Inflammatory macrophage treated with lipopolysaccharide for 4 hours (primary cell): ENCODE measurements at regions not wholly inside any gene's neighbourhood (a gene's known extent, or its start where the extent isn't known, plus 50 kb on each side); places are given as distances from the start of the nearest gene placed in this dataset.

Experiments
- DNase-seq: peaks from one replicate; pipeline ENCODE4 v3.0.0-alpha.2; 2020

GRCh38 chr13:40056898-40057619 lies 401.6 kb downstream of the COG6 start:
- DNase-seq = no peak

GRCh38 chr13:40058757-40059236 lies 403.3 kb downstream of the COG6 start:
- no peak for DNase-seq

- peak; percentile 33 for DNase-seq
These were observed 404.2 kb downstream of the COG6 start for GRCh38 chr13:40059540-40060232.

- DNase-seq = no peak
These were observed 405.0 kb downstream of the COG6 start for GRCh38 chr13:40060296-40061007.

GRCh38 chr13:40061466-40062450 lies 406.3 kb downstream of the COG6 start:
- DNase-seq = peak; percentile 21

GRCh38 chr13:40063278-40063698 lies 407.8 kb downstream of the COG6 start:
- DNase-seq = no peak

GRCh38 chr13:40063703-40064102 lies 408.2 kb downstream of the COG6 start:
- DNase-seq = no peak

GRCh38 chr13:40064154-40065097 lies 409.0 kb downstream of the COG6 start:
- peak; percentile 23 for DNase-seq

GRCh38 chr13:40069173-40070044 lies 413.9 kb downstream of the COG6 start:
- peak; percentile 54 for DNase-seq

GRCh38 chr13:40070357-40070756 lies 414.9 kb downstream of the COG6 start:
- DNase-seq = no peak

GRCh38 chr13:40072663-40073120 lies 417.2 kb downstream of the COG6 start:
- no peak for DNase-seq

- DNase-seq = no peak
These were observed 418.9 kb downstream of the COG6 start for GRCh38 chr13:40074338-40074737.

GRCh38 chr13:40075281-40075680 lies 419.8 kb downstream of the COG6 start:
- no peak for DNase-seq

- DNase-seq = no peak
These were observed 421.4 kb downstream of the COG6 start for GRCh38 chr13:40076765-40077362.

- no peak for DNase-seq
These were observed 422.1 kb downstream of the COG6 start for GRCh38 chr13:40077396-40078027.

- DNase-seq = no peak
These were observed 424.3 kb downstream of the COG6 start for GRCh38 chr13:40079721-40080120.

- no peak for DNase-seq
These were observed 425.2 kb downstream of the COG6 start for GRCh38 chr13:40080676-40081075.

- DNase-seq = no peak
These were observed 427.2 kb downstream of the COG6 start for GRCh38 chr13:40082639-40083038.

- no peak for DNase-seq
These were observed 428.4 kb downstream of the COG6 start for GRCh38 chr13:40083841-40084240.
